ENCODE measurements at regions not wholly inside any gene's neighbourhood (a gene's known extent, or its start where the extent isn't known, plus 50 kb on each side); places are given as distances from the start of the nearest gene placed in this dataset.

- TF ChIP-seq CTCF (IDR thresholded peaks at IDR 0.05) (no peak), EZH2 (IDR thresholded peaks at IDR 0.05; ENCODE audit: borderline replicate concordance, insufficient read depth, low read depth, low read length, poor library complexity, severe bottlenecking) (no peak)
Measured at GRCh38 chr4:187183826-187184225, 460.2 kb upstream of the FAT1 start.

All from B cell (primary cell).